Endothelial cell of umbilical vein (primary cell): ENCODE measurements at regions not wholly inside any gene's neighbourhood (a gene's known extent, or its start where the extent isn't known, plus 50 kb on each side); places are given as distances from the start of the nearest gene placed in this dataset.

Source experiments
- BruUV-seq: library from RNA; stranded (reverse); fragments of 400-500 nt; replicated peaks from 2 replicates; lab custom pipeline; 2021; lab: Mats Ljungman, UMichigan
- CTCF ChIA-PET: fragments of 300-600, 350-600 bp; sonication (Branson Sonifier 250); formaldehyde crosslinking; loops from one replicate; lab custom pipeline; 2021; ENCODE audit warnings: antibody characterized with exemption, inconsistent platforms; lab: Charles Lee
- POLR2A ChIA-PET: fragments of 300-600, 350-600 bp; sonication (Branson Sonifier 250); formaldehyde crosslinking; loops from one replicate; lab custom pipeline; 2021; ENCODE audit warnings: antibody characterized with exemption, inconsistent platforms; lab: Charles Lee
- DNase-seq: peaks from one replicate; pipeline ENCODE4 v3.0.0-alpha.2; 2011; ENCODE audit warnings: low read depth, low spot score
- FAIRE-seq: peaks from 2 replicates; lab custom pipeline; 2011; peaks lifted over from hg19 to GRCh38; lab: Jason Lieb, UNC
- H2AFZ ChIP-seq: 2 replicates; pipeline ENCODE4 v1.6.0; 2012; ENCODE audit warnings: low read depth, low read length, control low read depth, inconsistent platforms
- H3K27ac ChIP-seq: 2 replicates; pipeline ENCODE4 v1.5.1; 2011; ENCODE audit warnings: low read depth, mild to moderate bottlenecking, control low read depth, low read length, moderate library complexity; ENCODE audit not compliant: insufficient read depth
- H3K27me3 ChIP-seq, 2 experiments: 2 replicates each; pipeline versions ENCODE4 v1.6.0 to v1.6.1; 2011; ENCODE audit warnings: low read length in 2 of 2, mixed read lengths in 1 of 2; ENCODE audit not compliant: control insufficient read depth in 2 of 2, insufficient read depth in 2 of 2
- H3K36me3 ChIP-seq, 2 experiments: 2 replicates in 1 of 2; 3 replicates in 1 of 2; pipeline ENCODE4 v1.5.1; 2011; ENCODE audit warnings: low read length in 2 of 2, mild to moderate bottlenecking in 1 of 2, moderate library complexity in 1 of 2; ENCODE audit not compliant: control insufficient read depth in 2 of 2, insufficient read depth in 2 of 2; ENCODE audit errors: extremely low read depth in 1 of 2
- H3K4me1 ChIP-seq: 3 replicates; pipeline ENCODE4 v1.5.1; 2011; ENCODE audit warnings: mild to moderate bottlenecking, low read length; ENCODE audit not compliant: control insufficient read depth, insufficient read depth; ENCODE audit errors: extremely low read depth
- H3K4me2 ChIP-seq: 2 replicates; pipeline ENCODE4 v1.6.1; 2011; ENCODE audit warnings: low read length, control low read depth, mixed read lengths; ENCODE audit not compliant: insufficient read depth
- H3K4me3 ChIP-seq, 3 experiments: fragments of 200-600 bp in 1 of 3; sonication (generic), shearing (Covaris generic) in 1 of 3; replicated peaks in 1 of 3; 2 replicates each; pipeline ENCODE4 v1.5.1; 2011 to 2016; ENCODE audit warnings: control low read depth in 3 of 3, low read length in 3 of 3, mild to moderate bottlenecking in 2 of 3, inconsistent platforms in 1 of 3, low read depth in 1 of 3, moderate library complexity in 1 of 3; ENCODE audit not compliant: insufficient read depth in 1 of 3
- H3K79me2 ChIP-seq: 2 replicates; pipeline ENCODE4 v1.6.0; 2012; ENCODE audit warnings: low read length, inconsistent platforms; ENCODE audit not compliant: control insufficient read depth, insufficient read depth
- H3K9ac ChIP-seq: replicated peaks from 2 replicates; pipeline ENCODE3; 2011; ENCODE audit warnings: low read length, control low read depth; ENCODE audit not compliant: insufficient read depth; ENCODE audit errors: extremely low read depth
- H3K9me1 ChIP-seq: replicated peaks from 3 replicates; pipeline ENCODE4 v1.6.0; 2011; ENCODE audit warnings: mild to moderate bottlenecking, low read length; ENCODE audit not compliant: control insufficient read depth, insufficient read depth; ENCODE audit errors: extremely low read depth
- H3K9me3 ChIP-seq: replicated peaks from 2 replicates; pipeline ENCODE4 v1.5.1; 2012; ENCODE audit warnings: low read length, inconsistent platforms; ENCODE audit not compliant: control insufficient read depth, insufficient read depth
- H4K20me1 ChIP-seq: replicated peaks from 2 replicates; pipeline ENCODE3; 2011; ENCODE audit warnings: mild to moderate bottlenecking, low read length; ENCODE audit not compliant: control insufficient read depth, insufficient read depth; ENCODE audit errors: extremely low read depth
- CTCF ChIP-seq, 2 donors: IDR thresholded peaks; 1 replicate in 1 of 2; 2 replicates in 1 of 2; pipeline ENCODE4 v1.5.1; 2011; ENCODE audit warnings: low read length in 2 of 2, mild to moderate bottlenecking in 2 of 2, moderate library complexity in 2 of 2, control low read depth in 1 of 2, inconsistent platforms in 1 of 2, low read depth in 1 of 2; ENCODE audit not compliant: insufficient read depth in 1 of 2; ENCODE audit errors: extremely low read depth in 1 of 2
- EZH2 ChIP-seq: IDR thresholded peaks from 2 replicates; pipeline ENCODE4 v1.6.1; 2012; ENCODE audit warnings: borderline replicate concordance, low read depth, mild to moderate bottlenecking, moderate library complexity, low read length, inconsistent platforms; ENCODE audit not compliant: severe bottlenecking
- FOS ChIP-seq: IDR thresholded peaks from 2 replicates; pipeline ENCODE4 v1.6.1; 2011; ENCODE audit warnings: mild to moderate bottlenecking, low read length, moderate library complexity, borderline replicate concordance; ENCODE audit not compliant: insufficient read depth
- GATA2 ChIP-seq: IDR thresholded peaks from 2 replicates; pipeline ENCODE4 v1.7.0; 2011; ENCODE audit warnings: low read depth, mild to moderate bottlenecking, moderate library complexity, mixed read lengths, low read length; ENCODE audit not compliant: insufficient read length, insufficient read depth
- JUN ChIP-seq: IDR thresholded peaks from 2 replicates; pipeline ENCODE4 v1.6.1; 2011; ENCODE audit warnings: borderline replicate concordance, low read depth; ENCODE audit not compliant: insufficient read length, insufficient read depth
- MYC ChIP-seq: IDR thresholded peaks from one replicate; pipeline ENCODE4 v1.6.1; 2011; ENCODE audit warnings: mild to moderate bottlenecking, low read depth, low read length
- POLR2A ChIP-seq: IDR thresholded peaks from 2 replicates; pipeline ENCODE4 v1.6.1; 2012; ENCODE audit warnings: low read depth, mild to moderate bottlenecking, control low read depth, low read length
- POLR2AphosphoS5 ChIP-seq: IDR thresholded peaks from 2 replicates; pipeline ENCODE4 v1.6.1; 2012; ENCODE audit warnings: low read depth, mild to moderate bottlenecking, control low read depth, low read length, moderate library complexity; ENCODE audit not compliant: insufficient read depth
- dilution Hi-C: fragments of 300-500 bp; cut with MboI; formaldehyde crosslinking; loops from one replicate; pipeline ENCODE4 v1.15.0; 2019; ENCODE audit warnings: low sequenced_read_pairs; ENCODE audit not compliant: extremely low pct_ligation_motif_present
- intact Hi-C: fragments of 100-400 bp; cut with micrococcal nuclease; formaldehyde crosslinking; loops from one replicate; pipeline ENCODE4 v1.10.0; 2022
- TF ChIP-seq, protein P1 (sequence below): IDR thresholded peaks from 2 replicates; pipeline ENCODE4 v1.6.1; 2011; ENCODE audit not compliant: insufficient read depth, insufficient read length

GRCh38 chr4:151611960-151612359 is 148.8 kb downstream of the GATB start:
- intact Hi-C loops (loop anchor here (1.0 to 2.0 kb wide), 2 partner anchors 335 to 495 kb away; partner anchors contain the start of gene PRSS48), dilution Hi-C loops (no loop called here)
- no peaks in the 10 kb centered on the region for H3K79me2 ChIP-seq
- H3K36me3 ChIP-seq: no peaks in the 10 kb centered on the region
- H4K20me1 ChIP-seq: no peaks in the 10 kb centered on the region
- no peaks in the 10 kb centered on the region for H3K9me1 ChIP-seq
- DNase-seq: no peak
- ChIA-PET POLR2A (no interaction called here), CTCF (interaction anchor here (0.9 to 1.6 kb wide), 4 partner anchors 8 to 386 kb away, joined by 4 to 14 read pairs (median 4); no protein-coding TSS in a partner anchor)
- no peaks in the 10 kb centered on the region for H3K9me3 ChIP-seq
- BruUV-seq: no TSS peak
- no peak overlapping the region for H3K9ac ChIP-seq
- FAIRE-seq: no peak
- H2AFZ ChIP-seq: no peak overlapping the region
- H3K4me2 ChIP-seq: no peak overlapping the region
- H3K27me3 ChIP-seq: no peaks in the 10 kb centered on the region
- TF ChIP-seq GATA2: no peak
- TF ChIP-seq, protein P1, sequence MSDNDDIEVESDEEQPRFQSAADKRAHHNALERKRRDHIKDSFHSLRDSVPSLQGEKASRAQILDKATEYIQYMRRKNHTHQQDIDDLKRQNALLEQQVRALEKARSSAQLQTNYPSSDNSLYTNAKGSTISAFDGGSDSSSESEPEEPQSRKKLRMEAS: no peak
- TF ChIP-seq POLR2A: no peak
- no peak for TF ChIP-seq EZH2
- H3K4me1 ChIP-seq: no peaks in the 10 kb centered on the region
- H3K4me3 ChIP-seq: no peak overlapping the region
- H3K27ac ChIP-seq: no peak overlapping the region

GRCh38 chr4:151613290-151613689 is 147.5 kb downstream of the GATB start:
- Histone ChIP-seq H4K20me1 (no peaks in the 10 kb centered on the region), H3K36me3 (no peaks in the 10 kb centered on the region), H3K79me2 (no peaks in the 10 kb centered on the region), H3K27me3 (peaks cover 0 to under 1% of the 10 kb centered on the region in 2 experiments), H3K4me2 (no peak overlapping the region), H3K9me1 (no peaks in the 10 kb centered on the region), H2AFZ (no peak overlapping the region), H3K4me3 (no peak overlapping the region), H3K9ac (no peak overlapping the region), H3K4me1 (no peaks in the 10 kb centered on the region), H3K27ac (no peak overlapping the region), H3K9me3 (no peaks in the 10 kb centered on the region)
- intact Hi-C loops: loop anchor here (2.0 kb wide), 1 partner anchor 336 kb away; the partner anchor contains the start of gene PRSS48
- BruUV-seq: no TSS peak
- CTCF ChIA-PET: interaction anchor here (1.2 to 1.8 kb wide), 5 partner anchors 9 to 496 kb away, joined by 3 to 14 read pairs (median 6); no protein-coding TSS in a partner anchor
- POLR2A ChIA-PET: no interaction called here
- dilution Hi-C loops: no loop called here
- DNase-seq (no peak), FAIRE-seq (no peak)
- TF ChIP-seq FOS (no peak), GATA2 (no peak), EZH2 (no peak), POLR2AphosphoS5 (no peak), JUN (no peak), POLR2A (no peak), MYC (no peak), CTCF (IDR thresholded peaks at IDR 0.05; ENCODE audit: extremely low read depth in 1 of 2, insufficient read depth in 1 of 2, low read depth in 1 of 2, low read length in 2 of 2) (no peak)
- TF ChIP-seq, protein P1: no peak
